ENCODE measurements at regions not wholly inside any gene's neighbourhood (a gene's known extent, or its start where the extent isn't known, plus 50 kb on each side); places are given as distances from the start of the nearest gene placed in this dataset.

DNA sequence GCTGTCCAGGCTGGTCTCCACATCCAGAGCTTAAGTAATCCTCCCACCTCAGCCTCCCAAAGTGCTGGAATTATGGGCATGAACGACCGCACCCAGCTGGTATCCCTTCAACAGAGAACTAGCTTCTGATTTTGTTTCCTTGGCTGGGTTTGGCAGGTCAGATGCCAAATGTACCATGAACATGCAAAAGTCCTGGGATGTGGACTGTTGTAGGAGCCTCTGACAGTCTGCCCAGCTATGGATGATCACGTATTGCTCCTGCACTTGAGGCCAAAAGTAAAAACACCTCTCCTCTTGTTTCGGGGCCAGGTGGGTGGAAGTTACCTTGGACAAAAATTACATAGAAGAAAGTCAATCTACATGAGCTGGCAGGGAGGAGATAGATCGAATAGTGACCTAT, 699.5 kb downstream of the TYW1 start:
- no peak for TF ChIP-seq EZH2 (IDR thresholded peaks at IDR 0.05; ENCODE audit: borderline replicate concordance, low read depth, low read length, severe bottlenecking)
- TF ChIP-seq, protein P1, sequence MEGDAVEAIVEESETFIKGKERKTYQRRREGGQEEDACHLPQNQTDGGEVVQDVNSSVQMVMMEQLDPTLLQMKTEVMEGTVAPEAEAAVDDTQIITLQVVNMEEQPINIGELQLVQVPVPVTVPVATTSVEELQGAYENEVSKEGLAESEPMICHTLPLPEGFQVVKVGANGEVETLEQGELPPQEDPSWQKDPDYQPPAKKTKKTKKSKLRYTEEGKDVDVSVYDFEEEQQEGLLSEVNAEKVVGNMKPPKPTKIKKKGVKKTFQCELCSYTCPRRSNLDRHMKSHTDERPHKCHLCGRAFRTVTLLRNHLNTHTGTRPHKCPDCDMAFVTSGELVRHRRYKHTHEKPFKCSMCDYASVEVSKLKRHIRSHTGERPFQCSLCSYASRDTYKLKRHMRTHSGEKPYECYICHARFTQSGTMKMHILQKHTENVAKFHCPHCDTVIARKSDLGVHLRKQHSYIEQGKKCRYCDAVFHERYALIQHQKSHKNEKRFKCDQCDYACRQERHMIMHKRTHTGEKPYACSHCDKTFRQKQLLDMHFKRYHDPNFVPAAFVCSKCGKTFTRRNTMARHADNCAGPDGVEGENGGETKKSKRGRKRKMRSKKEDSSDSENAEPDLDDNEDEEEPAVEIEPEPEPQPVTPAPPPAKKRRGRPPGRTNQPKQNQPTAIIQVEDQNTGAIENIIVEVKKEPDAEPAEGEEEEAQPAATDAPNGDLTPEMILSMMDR (IDR thresholded peaks at IDR 0.05; ENCODE audit: borderline replicate concordance, extremely low read depth, low read length, poor library complexity, severe bottlenecking), result no peak
- Histone ChIP-seq H3K9ac (ENCODE audit: low read depth, low read length) (no peak overlapping the region), H3K4me1 (ENCODE audit: insufficient read depth, low read length) (no peaks in the 10 kb centered on the region), H3K9me3 (ENCODE audit: insufficient read depth, low read length, severe bottlenecking) (no peaks in the 10 kb centered on the region), H3K4me3 (ENCODE audit: low read depth in 1 of 2, low read length in 2 of 2) (no peak overlapping the region), H3K79me2 (ENCODE audit: insufficient read depth, low read length) (no peaks in the 10 kb centered on the region), H2AFZ (ENCODE audit: low read depth, low read length) (no peak overlapping the region), H4K20me1 (ENCODE audit: insufficient read depth, low read length) (no peaks in the 10 kb centered on the region), H3K27ac (ENCODE audit: low read length) (no peak overlapping the region), H3K36me3 (ENCODE audit: insufficient read depth, low read length) (no peaks in the 10 kb centered on the region), H3K4me2 (ENCODE audit: insufficient read depth, low read length) (no peak overlapping the region), H3K27me3 (ENCODE audit: insufficient read depth, low read length, poor library complexity) (no peaks in the 10 kb centered on the region)
- ATAC-seq (ENCODE audit: insufficient read depth, low read depth), result no peak
- no peak for DNase-seq

DNA sequence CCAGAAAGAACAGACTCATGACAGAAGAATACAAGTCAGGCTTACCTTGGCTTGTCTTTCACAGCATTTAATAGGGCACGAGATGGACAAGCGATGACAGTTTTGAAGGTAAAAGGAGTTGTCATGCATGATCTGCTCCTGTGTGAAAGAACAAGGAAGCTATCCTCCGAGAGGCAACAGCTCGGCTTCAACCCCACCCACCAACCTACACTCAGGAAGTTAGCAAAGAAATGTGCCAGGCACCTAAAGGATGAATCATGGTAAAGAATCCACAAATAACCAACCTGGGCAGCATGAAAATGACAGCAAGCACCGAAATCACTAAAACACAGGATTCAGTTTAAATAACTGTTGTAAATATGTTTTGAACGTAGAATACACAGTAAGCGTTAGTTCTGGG, 700.2 kb downstream of the TYW1 start:
- Histone ChIP-seq H3K27ac (ENCODE audit: low read length) (no peak overlapping the region), H3K79me2 (ENCODE audit: insufficient read depth, low read length) (no peaks in the 10 kb centered on the region), H3K9me3 (ENCODE audit: insufficient read depth, low read length, severe bottlenecking) (no peaks in the 10 kb centered on the region), H4K20me1 (ENCODE audit: insufficient read depth, low read length) (no peaks in the 10 kb centered on the region), H3K27me3 (ENCODE audit: insufficient read depth, low read length, poor library complexity) (no peaks in the 10 kb centered on the region), H3K4me3 (ENCODE audit: low read depth in 1 of 2, low read length in 2 of 2) (no peak overlapping the region), H3K4me1 (ENCODE audit: insufficient read depth, low read length) (no peaks in the 10 kb centered on the region), H2AFZ (ENCODE audit: low read depth, low read length) (no peak overlapping the region), H3K36me3 (ENCODE audit: insufficient read depth, low read length) (no peaks in the 10 kb centered on the region), H3K9ac (ENCODE audit: low read depth, low read length) (no peak overlapping the region), H3K4me2 (ENCODE audit: insufficient read depth, low read length) (no peak overlapping the region)
- no peak for TF ChIP-seq EZH2 (IDR thresholded peaks at IDR 0.05; ENCODE audit: borderline replicate concordance, low read depth, low read length, severe bottlenecking)
- ATAC-seq (ENCODE audit: insufficient read depth, low read depth) (no peak), DNase-seq (no peak)

DNA sequence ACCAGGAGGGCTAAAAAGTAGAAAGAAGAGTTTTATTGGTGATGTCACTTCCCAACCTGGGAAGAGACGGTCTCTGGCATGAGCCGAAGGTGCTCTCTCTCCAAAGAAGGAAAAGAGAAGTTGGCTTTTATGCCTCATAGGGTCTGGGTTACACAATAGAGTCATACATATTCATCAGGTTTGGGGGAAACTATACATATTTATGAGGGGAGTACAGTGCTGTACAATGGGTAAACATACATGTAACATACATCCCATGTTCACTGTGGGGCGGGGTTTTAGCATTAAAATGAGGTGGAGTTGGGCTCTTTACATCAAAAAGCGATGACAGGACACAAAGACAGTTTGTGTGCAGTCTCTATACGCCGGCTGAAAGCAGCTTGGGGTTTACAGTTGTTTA, 701.7 kb downstream of the TYW1 start:
- no peak overlapping the region for H3K4me2 ChIP-seq (ENCODE audit: insufficient read depth, low read length)
- H3K27ac ChIP-seq (ENCODE audit: low read length), result no peak overlapping the region
- H3K36me3 ChIP-seq (ENCODE audit: insufficient read depth, low read length), result no peaks in the 10 kb centered on the region
- no peaks in the 10 kb centered on the region for H3K9me3 ChIP-seq (ENCODE audit: insufficient read depth, low read length, severe bottlenecking)
- H3K79me2 ChIP-seq (ENCODE audit: insufficient read depth, low read length), result no peaks in the 10 kb centered on the region
- no peaks in the 10 kb centered on the region for H4K20me1 ChIP-seq (ENCODE audit: insufficient read depth, low read length)
- H2AFZ ChIP-seq (ENCODE audit: low read depth, low read length), result no peak overlapping the region
- no peak for DNase-seq
- no peak overlapping the region for H3K9ac ChIP-seq (ENCODE audit: low read depth, low read length)
- H3K4me1 ChIP-seq (ENCODE audit: insufficient read depth, low read length), result no peaks in the 10 kb centered on the region
- ATAC-seq (ENCODE audit: insufficient read depth, low read depth), result no peak
- TF ChIP-seq, protein P1 (IDR thresholded peaks at IDR 0.05; ENCODE audit: borderline replicate concordance, extremely low read depth, low read length, poor library complexity, severe bottlenecking), result no peak
- TF ChIP-seq EZH2 (IDR thresholded peaks at IDR 0.05; ENCODE audit: borderline replicate concordance, low read depth, low read length, severe bottlenecking), result no peak
- H3K27me3 ChIP-seq (ENCODE audit: insufficient read depth, low read length, poor library complexity), result no peaks in the 10 kb centered on the region
- H3K4me3 ChIP-seq (ENCODE audit: low read depth in 1 of 2, low read length in 2 of 2), result no peak overlapping the region

DNA sequence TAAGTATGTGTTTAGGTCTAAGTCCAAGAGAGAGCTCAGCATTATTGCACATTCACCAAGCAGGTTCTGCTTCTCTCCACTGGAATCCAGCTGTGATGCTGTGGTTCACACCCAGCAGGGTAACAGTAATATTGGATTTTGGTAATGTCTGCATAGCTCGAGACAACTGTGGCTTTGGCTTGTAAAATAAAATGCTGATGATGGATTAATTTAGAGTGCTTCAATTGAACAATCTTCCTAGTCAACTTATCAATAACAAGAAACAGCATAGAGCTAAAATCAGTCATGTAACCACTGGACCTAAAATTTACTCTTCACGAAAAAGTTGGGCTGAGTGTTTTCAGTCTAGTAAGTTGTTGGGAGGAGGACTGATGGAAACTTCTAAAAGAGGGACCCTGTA, 709.2 kb downstream of the TYW1 start:
- H3K4me1 ChIP-seq (ENCODE audit: insufficient read depth, low read length), result no peaks in the 10 kb centered on the region
- no peak overlapping the region for H2AFZ ChIP-seq (ENCODE audit: low read depth, low read length)
- H3K36me3 ChIP-seq (ENCODE audit: insufficient read depth, low read length), result no peaks in the 10 kb centered on the region
- H3K4me2 ChIP-seq (ENCODE audit: insufficient read depth, low read length), result no peak overlapping the region
- H3K27me3 ChIP-seq (ENCODE audit: insufficient read depth, low read length, poor library complexity), result no peaks in the 10 kb centered on the region
- H3K79me2 ChIP-seq (ENCODE audit: insufficient read depth, low read length), result no peaks in the 10 kb centered on the region
- H3K4me3 ChIP-seq (ENCODE audit: low read depth in 1 of 2, low read length in 2 of 2), result no peak overlapping the region
- TF ChIP-seq, protein P1 (IDR thresholded peaks at IDR 0.05; ENCODE audit: borderline replicate concordance, extremely low read depth, low read length, poor library complexity, severe bottlenecking), result no peak
- no peak for TF ChIP-seq EZH2 (IDR thresholded peaks at IDR 0.05; ENCODE audit: borderline replicate concordance, low read depth, low read length, severe bottlenecking)
- ATAC-seq (ENCODE audit: insufficient read depth, low read depth) (no peak), DNase-seq (no peak)
- H3K27ac ChIP-seq (ENCODE audit: low read length), result no peak overlapping the region
- no peaks in the 10 kb centered on the region for H4K20me1 ChIP-seq (ENCODE audit: insufficient read depth, low read length)
- peaks cover 6% of the 10 kb centered on the region for H3K9me3 ChIP-seq (ENCODE audit: insufficient read depth, low read length, severe bottlenecking)
- H3K9ac ChIP-seq (ENCODE audit: low read depth, low read length), result no peak overlapping the region

Data from DND-41 (cell line).